ENCODE measurements at regions not wholly inside any gene's neighbourhood (a gene's known extent, or its start where the extent isn't known, plus 50 kb on each side); places are given as distances from the start of the nearest gene placed in this dataset.

GRCh38 chr18:39788383-39788782 lies 2166.7 kb upstream of the PIK3C3 start:
- H3K4me3 ChIP-seq (ENCODE audit: low read depth, low read length): no peak overlapping the region
- TF ChIP-seq CTCF (IDR thresholded peaks at IDR 0.05; ENCODE audit: insufficient read depth, low read depth, low read length): no peak
- peak; percentile 34 for DNase-seq (ENCODE audit: low read depth)

- no peak overlapping the region for H3K4me3 ChIP-seq (ENCODE audit: low read depth, low read length)
- DNase-seq (ENCODE audit: low read depth): no peak
- no peak for TF ChIP-seq CTCF (IDR thresholded peaks at IDR 0.05; ENCODE audit: insufficient read depth, low read depth, low read length)
Observed at GRCh38 chr18:39786477-39786876, 2168.6 kb upstream of the PIK3C3 start.

- H3K4me3 ChIP-seq (ENCODE audit: low read depth, low read length): no peak overlapping the region
- DNase-seq (ENCODE audit: low read depth): no peak
- no peak for TF ChIP-seq CTCF (IDR thresholded peaks at IDR 0.05; ENCODE audit: insufficient read depth, low read depth, low read length)
Observed at GRCh38 chr18:39784541-39784940, 2170.5 kb upstream of the PIK3C3 start.

GRCh38 chr18:39781565-39781964 lies 2173.5 kb upstream of the PIK3C3 start:
- no peak overlapping the region for H3K4me3 ChIP-seq (ENCODE audit: low read depth, low read length)
- DNase-seq (ENCODE audit: low read depth): no peak
- no peak for TF ChIP-seq CTCF (IDR thresholded peaks at IDR 0.05; ENCODE audit: insufficient read depth, low read depth, low read length)

- TF ChIP-seq CTCF (IDR thresholded peaks at IDR 0.05; ENCODE audit: insufficient read depth, low read depth, low read length): no peak
- no peak for DNase-seq (ENCODE audit: low read depth)
- H3K4me3 ChIP-seq (ENCODE audit: low read depth, low read length): no peak overlapping the region
Observed at GRCh38 chr18:39780774-39781173, 2174.3 kb upstream of the PIK3C3 start.

- TF ChIP-seq CTCF (IDR thresholded peaks at IDR 0.05; ENCODE audit: insufficient read depth, low read depth, low read length): no peak
- peak; percentile 22 for DNase-seq (ENCODE audit: low read depth)
- H3K4me3 ChIP-seq (ENCODE audit: low read depth, low read length): no peak overlapping the region
Observed at GRCh38 chr18:39779926-39780325, 2175.1 kb upstream of the PIK3C3 start.

- TF ChIP-seq CTCF (IDR thresholded peaks at IDR 0.05; ENCODE audit: insufficient read depth, low read depth, low read length): no peak
- DNase-seq (ENCODE audit: low read depth): no peak
- H3K4me3 ChIP-seq (ENCODE audit: low read depth, low read length): no peak overlapping the region
Observed at GRCh38 chr18:39776766-39777165, 2178.3 kb upstream of the PIK3C3 start.

Measured in fibroblast of villous mesenchyme (primary cell).